ENCODE measurements at regions not wholly inside any gene's neighbourhood (a gene's known extent, or its start where the extent isn't known, plus 50 kb on each side); places are given as distances from the start of the nearest gene placed in this dataset.

DNA sequence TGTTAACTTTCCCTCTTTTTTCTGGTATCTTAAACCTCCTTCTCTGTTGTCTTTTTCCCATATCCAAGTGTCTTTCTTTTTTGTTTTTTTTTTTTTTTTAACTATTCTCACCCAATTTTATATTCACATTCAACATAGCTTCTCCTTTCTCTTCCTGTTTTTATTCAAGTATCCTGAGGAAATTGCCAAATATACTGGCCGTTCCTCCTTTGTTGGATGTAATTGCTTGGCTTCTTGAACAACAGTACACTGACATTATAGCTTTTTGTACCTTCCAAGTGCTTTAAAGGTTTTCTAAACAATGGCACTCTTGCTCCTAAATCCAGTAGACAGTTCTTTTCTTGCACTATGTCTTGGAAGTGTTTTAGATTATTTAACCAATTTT, 1146.8 kb downstream of the MAT2B start:
- Histone ChIP-seq H3K36me3 (ENCODE audit: insufficient read depth, low read length) (no peaks in the 10 kb centered on the region), H3K4me3 (no peak overlapping the region), H3K9ac (ENCODE audit: insufficient read length) (no peak overlapping the region), H3K27ac (no peak overlapping the region), H3K9me3 (ENCODE audit: low read depth, low read length) (no peaks in the 10 kb centered on the region)
- no peak for TF ChIP-seq POLR2AphosphoS5 (IDR thresholded peaks at IDR 0.05; ENCODE audit: borderline replicate concordance, low read depth, low read length)
- TF ChIP-seq EZH2 (IDR thresholded peaks at IDR 0.05) = no peak
- TF ChIP-seq FOXP2 (optimal IDR thresholded peaks at IDR 0.05; ENCODE audit: control extremely low read depth, extremely low read length, insufficient read depth) = no peak
- no peak for DNase-seq (ENCODE audit: low read depth, low spot score)

GRCh38 chr5:164663198-164663989, 1158.0 kb downstream of the MAT2B start:
- no peak overlapping the region for H3K27ac ChIP-seq
- H3K4me3 ChIP-seq = no peak overlapping the region
- H3K9me3 ChIP-seq (ENCODE audit: low read depth, low read length) = no peaks in the 10 kb centered on the region
- no peaks in the 10 kb centered on the region for H3K36me3 ChIP-seq (ENCODE audit: insufficient read depth, low read length)
- no peak for TF ChIP-seq POLR2AphosphoS5 (IDR thresholded peaks at IDR 0.05; ENCODE audit: borderline replicate concordance, low read depth, low read length)
- no peak for TF ChIP-seq EZH2 (IDR thresholded peaks at IDR 0.05)
- no peak for TF ChIP-seq FOXP2 (optimal IDR thresholded peaks at IDR 0.05; ENCODE audit: control extremely low read depth, extremely low read length, insufficient read depth)
- no peak for DNase-seq (ENCODE audit: low read depth, low spot score)
- H3K9ac ChIP-seq (ENCODE audit: insufficient read length) = no peak overlapping the region

- H3K9ac ChIP-seq (ENCODE audit: insufficient read length) = no peak overlapping the region
- no peaks in the 10 kb centered on the region for H3K9me3 ChIP-seq (ENCODE audit: low read depth, low read length)
- no peak overlapping the region for H3K4me3 ChIP-seq
- no peak overlapping the region for H3K27ac ChIP-seq
- no peaks in the 10 kb centered on the region for H3K36me3 ChIP-seq (ENCODE audit: insufficient read depth, low read length)
- TF ChIP-seq POLR2AphosphoS5 (IDR thresholded peaks at IDR 0.05; ENCODE audit: borderline replicate concordance, low read depth, low read length) (no peak), EZH2 (IDR thresholded peaks at IDR 0.05) (no peak)
- DNase-seq (ENCODE audit: low read depth, low spot score) = no peak
These were observed 1166.2 kb downstream of the MAT2B start for GRCh38 chr5:164671640-164672039.

DNA sequence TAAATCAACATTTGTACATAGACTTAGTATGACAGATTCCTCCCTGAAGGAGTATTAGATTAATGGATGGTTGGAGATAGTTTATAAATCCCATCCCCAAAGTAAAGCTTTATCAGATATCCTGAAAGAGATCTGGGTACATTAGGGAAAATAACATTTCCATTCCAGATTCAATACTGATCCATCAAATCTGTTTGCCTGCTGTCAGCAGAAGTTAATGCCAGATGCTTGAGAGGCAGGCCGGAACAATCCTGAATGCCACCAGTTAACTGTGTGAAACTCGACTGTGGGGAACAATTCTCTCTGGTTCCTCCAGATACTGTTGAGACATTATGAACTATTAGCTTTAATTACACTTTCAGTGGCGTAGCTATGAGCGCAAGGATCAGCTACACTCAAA, 1166.8 kb downstream of the MAT2B start:
- Histone ChIP-seq H3K36me3 (ENCODE audit: insufficient read depth, low read length) (no peaks in the 10 kb centered on the region), H3K4me3 (no peak overlapping the region), H3K9me3 (ENCODE audit: low read depth, low read length) (no peaks in the 10 kb centered on the region), H3K9ac (ENCODE audit: insufficient read length) (no peak overlapping the region), H3K27ac (no peak overlapping the region)
- no peak for DNase-seq (ENCODE audit: low read depth, low spot score)
- TF ChIP-seq EZH2 (IDR thresholded peaks at IDR 0.05) (no peak), POLR2AphosphoS5 (IDR thresholded peaks at IDR 0.05; ENCODE audit: borderline replicate concordance, low read depth, low read length) (no peak), FOXP2 (optimal IDR thresholded peaks at IDR 0.05; ENCODE audit: control extremely low read depth, extremely low read length, insufficient read depth) (no peak)

GRCh38 chr5:164672931-164673694, 1167.7 kb downstream of the MAT2B start:
- no peak for DNase-seq (ENCODE audit: low read depth, low spot score)
- Histone ChIP-seq H3K27ac (no peak overlapping the region), H3K36me3 (ENCODE audit: insufficient read depth, low read length) (no peaks in the 10 kb centered on the region), H3K4me3 (no peak overlapping the region), H3K9me3 (ENCODE audit: low read depth, low read length) (no peaks in the 10 kb centered on the region), H3K9ac (ENCODE audit: insufficient read length) (no peak overlapping the region)
- TF ChIP-seq EZH2 (IDR thresholded peaks at IDR 0.05) (no peak), POLR2AphosphoS5 (IDR thresholded peaks at IDR 0.05; ENCODE audit: borderline replicate concordance, low read depth, low read length) (no peak), FOXP2 (optimal IDR thresholded peaks at IDR 0.05; ENCODE audit: control extremely low read depth, extremely low read length, insufficient read depth) (no peak)

- H3K36me3 ChIP-seq (ENCODE audit: insufficient read depth, low read length) = no peaks in the 10 kb centered on the region
- DNase-seq (ENCODE audit: low read depth, low spot score) = no peak
- H3K27ac ChIP-seq = no peak overlapping the region
- H3K4me3 ChIP-seq = no peak overlapping the region
- no peak overlapping the region for H3K9ac ChIP-seq (ENCODE audit: insufficient read length)
- no peaks in the 10 kb centered on the region for H3K9me3 ChIP-seq (ENCODE audit: low read depth, low read length)
- TF ChIP-seq EZH2 (IDR thresholded peaks at IDR 0.05) = no peak
- no peak for TF ChIP-seq FOXP2 (optimal IDR thresholded peaks at IDR 0.05; ENCODE audit: control extremely low read depth, extremely low read length, insufficient read depth)
These were observed 1174.0 kb downstream of the MAT2B start for GRCh38 chr5:164679461-164679860.

DNA sequence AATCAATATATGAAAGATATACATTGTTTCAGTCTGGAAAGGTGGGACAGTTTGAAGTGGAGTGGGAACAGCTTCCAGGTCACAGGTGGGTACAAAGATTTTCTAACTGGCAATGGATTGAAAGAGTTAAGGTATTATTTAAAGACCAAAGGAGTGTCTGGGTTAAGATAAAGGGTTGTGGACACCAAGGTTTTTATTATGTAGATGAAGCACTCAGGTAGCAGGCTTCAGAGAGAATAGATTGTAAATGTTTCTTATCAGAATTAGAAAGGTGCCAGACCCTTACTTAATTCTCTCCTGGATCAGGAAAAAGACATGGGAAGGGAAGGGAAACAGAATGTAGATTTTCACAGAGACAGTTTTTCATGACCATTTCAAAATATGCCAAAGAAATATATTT, 1174.8 kb downstream of the MAT2B start:
- Histone ChIP-seq H3K4me3 (no peak overlapping the region), H3K9ac (ENCODE audit: insufficient read length) (no peak overlapping the region), H3K36me3 (ENCODE audit: insufficient read depth, low read length) (no peaks in the 10 kb centered on the region), H3K9me3 (ENCODE audit: low read depth, low read length) (no peaks in the 10 kb centered on the region), H3K27ac (no peak overlapping the region)
- TF ChIP-seq FOXP2 (optimal IDR thresholded peaks at IDR 0.05; ENCODE audit: control extremely low read depth, extremely low read length, insufficient read depth) = no peak
- no peak for TF ChIP-seq EZH2 (IDR thresholded peaks at IDR 0.05)
- TF ChIP-seq POLR2AphosphoS5 (IDR thresholded peaks at IDR 0.05; ENCODE audit: borderline replicate concordance, low read depth, low read length) = no peak
- no peak for DNase-seq (ENCODE audit: low read depth, low spot score)

DNA sequence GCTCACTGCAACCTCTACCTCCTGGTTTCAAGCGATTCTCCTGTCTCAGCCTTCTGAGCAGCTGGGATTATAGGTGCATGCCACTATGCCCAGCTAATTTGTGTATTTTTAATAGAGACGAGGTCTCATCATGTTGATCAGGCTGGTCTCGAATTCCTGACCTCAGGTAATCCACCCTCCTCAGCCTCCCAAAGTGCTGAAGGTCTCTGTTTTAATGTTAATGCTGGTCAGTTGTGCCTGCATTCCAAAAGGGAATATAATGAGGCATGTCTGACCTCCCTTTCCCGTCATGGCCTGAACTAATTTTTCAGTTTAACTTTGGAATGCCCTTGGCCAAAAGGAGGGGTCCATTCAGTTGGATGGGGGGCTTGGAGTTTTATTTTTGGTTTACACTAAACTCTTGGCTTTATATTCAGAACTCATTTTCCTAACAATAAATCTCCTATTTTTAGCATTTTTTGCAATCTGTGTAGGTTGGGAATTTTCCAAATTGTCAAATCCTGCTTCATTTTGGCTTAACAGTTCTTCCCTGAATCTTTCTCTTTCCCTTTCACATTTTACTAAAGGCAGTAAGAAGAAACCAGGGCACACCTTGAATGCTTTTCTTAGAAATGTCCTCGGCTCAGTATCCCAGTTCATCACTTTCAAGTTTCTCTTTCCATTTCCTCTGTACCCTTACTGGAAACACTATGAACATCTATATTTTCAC, 1175.5 kb downstream of the MAT2B start:
- Histone ChIP-seq H3K27ac (no peak overlapping the region), H3K9ac (ENCODE audit: insufficient read length) (no peak overlapping the region), H3K4me3 (no peak overlapping the region), H3K36me3 (ENCODE audit: insufficient read depth, low read length) (no peaks in the 10 kb centered on the region), H3K9me3 (ENCODE audit: low read depth, low read length) (no peaks in the 10 kb centered on the region)
- TF ChIP-seq FOXP2 (optimal IDR thresholded peaks at IDR 0.05; ENCODE audit: control extremely low read depth, extremely low read length, insufficient read depth) (no peak), EZH2 (IDR thresholded peaks at IDR 0.05) (no peak), POLR2AphosphoS5 (IDR thresholded peaks at IDR 0.05; ENCODE audit: borderline replicate concordance, low read depth, low read length) (no peak)
- no peak for DNase-seq (ENCODE audit: low read depth, low spot score)
